ENCODE measurements at regions not wholly inside any gene's neighbourhood (a gene's known extent, or its start where the extent isn't known, plus 50 kb on each side); places are given as distances from the start of the nearest gene placed in this dataset.
"Not testable (repeated sequence)": the region's sequence is repeated elsewhere in the genome, so short reads cannot be mapped to it uniquely, and the experiment has no call there.

DNA sequence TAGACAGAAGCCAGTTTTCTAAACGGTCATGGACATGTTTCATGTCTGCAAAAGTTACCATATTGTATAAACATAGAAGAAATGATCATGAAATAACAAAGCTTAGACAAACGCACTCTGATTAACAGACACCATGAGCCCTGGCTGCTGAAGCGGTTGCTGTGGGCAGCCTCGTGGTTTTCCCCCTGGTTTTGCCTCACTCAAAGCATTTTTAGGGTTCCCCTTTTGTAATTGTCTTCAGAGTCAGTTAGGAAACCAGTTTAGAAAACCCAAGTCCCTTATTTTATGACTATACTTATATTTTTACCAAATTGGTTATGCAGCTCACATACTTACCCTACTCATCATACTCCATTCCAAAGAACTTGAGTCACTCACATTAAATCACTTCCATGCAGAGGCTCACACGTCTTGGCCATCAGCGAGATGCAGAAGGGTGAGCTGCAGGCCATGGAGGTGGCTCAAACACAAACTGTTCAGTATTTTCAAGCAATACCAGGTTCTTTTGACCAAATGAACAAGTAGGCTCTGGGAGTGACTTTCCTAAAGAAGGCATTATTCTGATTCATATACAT lies 105.6 kb upstream of the SALL3 start:
- DNase-seq (no peak), ATAC-seq (no peak)
- Mint-ChIP-seq H3K27ac (no peak overlapping the region), H3K4me3 (no peak overlapping the region), H3K4me1 (no peaks in the 10 kb centered on the region), H3K27me3 (peaks cover 42% of the 10 kb centered on the region), H3K36me3 (ENCODE audit: low read depth) (no peaks in the 10 kb centered on the region)
- no peaks in the 10 kb centered on the region for H3K9me3 ChIP-seq (ENCODE audit: control insufficient read depth, low read length, poor library complexity, severe bottlenecking)

DNA sequence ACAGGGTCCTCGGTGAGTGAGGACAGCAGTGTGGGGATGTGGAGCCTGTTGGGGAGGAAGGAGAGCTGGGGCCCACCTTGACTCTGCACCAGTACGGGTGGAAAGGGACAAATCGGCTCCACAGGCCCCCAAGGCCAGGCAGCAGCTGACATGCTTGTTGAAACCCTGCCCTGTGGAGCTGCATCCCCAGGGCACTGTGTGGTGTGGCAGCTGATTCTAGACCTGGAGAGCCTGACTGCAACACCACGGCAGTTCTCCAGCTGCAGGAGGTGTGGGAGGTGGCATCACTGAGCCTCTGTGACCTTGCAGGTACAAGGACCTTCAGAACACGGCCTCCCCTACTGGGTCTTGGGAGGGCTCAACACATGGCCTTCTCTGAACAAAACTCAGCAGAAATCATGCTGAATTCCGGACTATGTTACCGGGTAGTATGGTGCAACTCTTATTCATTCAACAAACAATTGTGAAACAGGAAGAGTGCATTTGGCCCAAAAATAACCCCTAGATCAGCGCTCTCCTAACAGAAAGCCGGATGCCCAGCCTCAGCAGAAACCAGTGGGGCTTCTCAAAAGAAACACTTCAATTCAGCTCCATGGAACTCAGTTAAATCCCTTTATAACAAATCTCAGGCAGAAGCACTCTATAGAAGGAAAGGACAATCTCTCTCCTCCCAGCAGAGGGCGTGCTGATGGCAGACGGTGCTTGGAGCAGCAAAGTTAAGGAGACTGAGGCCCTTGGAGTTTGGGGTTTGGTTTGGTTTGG lies 104.4 kb upstream of the SALL3 start:
- Mint-ChIP-seq H3K27me3 (peaks cover 43% of the 10 kb centered on the region), H3K36me3 (ENCODE audit: low read depth) (no peaks in the 10 kb centered on the region), H3K27ac (no peak overlapping the region), H3K4me1 (no peaks in the 10 kb centered on the region), H3K4me3 (no peak overlapping the region)
- no peak for ATAC-seq
- DNase-seq: no peak
- H3K9me3 ChIP-seq (ENCODE audit: control insufficient read depth, low read length, poor library complexity, severe bottlenecking): no peaks in the 10 kb centered on the region

- H3K27ac Mint-ChIP-seq: no peak overlapping the region
- H3K9me3 ChIP-seq (ENCODE audit: control insufficient read depth, low read length, poor library complexity, severe bottlenecking): no peaks in the 10 kb centered on the region
- no peak overlapping the region for H3K4me3 Mint-ChIP-seq
- no peak for DNase-seq
- peaks cover 43% of the 10 kb centered on the region for H3K27me3 Mint-ChIP-seq
- ATAC-seq: no peak
- H3K4me1 Mint-ChIP-seq: no peaks in the 10 kb centered on the region
- H3K36me3 Mint-ChIP-seq (ENCODE audit: low read depth): no peaks in the 10 kb centered on the region
Observed at GRCh38 chr18:78875778-78876650, 103.6 kb upstream of the SALL3 start.

- no peaks in the 10 kb centered on the region for H3K4me1 Mint-ChIP-seq
- H3K36me3 Mint-ChIP-seq (ENCODE audit: low read depth): no peaks in the 10 kb centered on the region
- ATAC-seq: no peak
Observed at GRCh38 chr18:78876868-78877267, 102.8 kb upstream of the SALL3 start.

DNA sequence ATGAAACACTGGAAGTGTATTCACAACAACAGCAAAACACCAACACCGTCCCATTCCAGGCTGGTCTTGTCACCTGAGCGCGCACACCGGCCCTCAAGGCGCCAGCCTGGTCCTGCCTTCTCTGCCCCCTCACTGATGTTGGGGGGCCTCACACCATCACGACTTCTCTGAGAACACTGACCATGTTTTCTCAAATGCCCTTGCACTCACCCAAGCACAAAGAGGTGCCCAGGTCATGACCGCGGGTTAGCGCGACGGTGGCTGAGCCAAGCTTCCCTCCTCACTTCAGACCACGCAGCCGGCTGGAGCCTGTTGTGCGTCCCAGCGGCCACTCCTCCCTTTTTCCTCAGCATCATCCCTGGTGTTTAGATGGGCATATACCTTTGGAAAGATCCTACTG lies 101.3 kb upstream of the SALL3 start:
- Mint-ChIP-seq H3K36me3 (ENCODE audit: low read depth) (no peaks in the 10 kb centered on the region), H3K4me1 (no peaks in the 10 kb centered on the region), H3K4me3 (no peak overlapping the region), H3K27ac (no peak overlapping the region), H3K27me3 (peaks cover 34% of the 10 kb centered on the region)
- H3K9me3 ChIP-seq (ENCODE audit: control insufficient read depth, low read length, poor library complexity, severe bottlenecking): no peaks in the 10 kb centered on the region
- no peak for DNase-seq
- ATAC-seq: no peak

More at GRCh38 chr18:78876868-78877267, 102.8 kb upstream of the SALL3 start:
- H3K9me3 ChIP-seq (ENCODE audit: control insufficient read depth, low read length, poor library complexity, severe bottlenecking): no peaks in the 10 kb centered on the region
- peaks cover 37% of the 10 kb centered on the region for H3K27me3 Mint-ChIP-seq
- no peak overlapping the region for H3K4me3 Mint-ChIP-seq
- no peak overlapping the region for H3K27ac Mint-ChIP-seq
- DNase-seq: no peak

DNA sequence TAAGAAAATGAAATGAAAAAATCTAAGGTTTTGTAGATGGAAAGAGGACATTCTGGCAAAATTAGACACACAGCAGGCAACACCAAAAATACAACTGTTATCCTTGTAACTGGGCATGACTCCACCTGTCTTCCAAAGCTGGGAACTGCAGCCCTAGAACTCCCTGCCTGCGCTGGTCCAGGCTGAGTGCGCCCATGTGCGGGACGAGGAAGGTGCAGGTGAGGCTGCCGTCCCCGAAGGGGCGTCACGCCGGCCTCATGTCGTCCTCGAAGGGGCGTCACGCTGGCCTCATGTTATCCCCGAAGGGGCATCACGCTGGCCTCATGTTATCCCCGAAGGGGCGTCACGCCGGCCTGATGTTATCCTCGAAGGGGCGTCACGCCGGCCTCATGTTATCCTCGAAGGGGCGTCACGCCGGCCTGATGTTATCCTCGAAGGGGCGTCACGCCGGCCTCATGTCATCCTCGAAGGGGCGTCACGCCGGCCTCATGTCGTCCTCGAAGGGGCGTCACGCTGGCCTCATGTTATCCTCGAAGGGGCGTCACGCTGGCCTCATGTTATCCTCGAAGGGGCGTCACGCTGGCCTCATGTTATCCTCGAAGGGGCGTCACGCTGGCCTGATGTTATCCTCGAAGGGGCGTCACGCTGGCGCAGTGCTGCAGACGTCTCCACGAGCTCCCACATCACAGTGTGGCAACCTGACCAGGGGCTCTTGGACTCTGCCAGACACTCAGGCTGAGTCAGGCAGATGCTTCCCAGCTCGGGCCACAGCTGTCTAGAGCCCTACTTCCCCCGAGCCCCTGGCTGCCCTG lies 100.3 kb upstream of the SALL3 start:
- not testable (repeated sequence) for H3K4me3 Mint-ChIP-seq; H3K36me3 Mint-ChIP-seq (ENCODE audit: low read depth); H3K4me1 Mint-ChIP-seq; DNase-seq; H3K9me3 ChIP-seq (ENCODE audit: control insufficient read depth, low read length, poor library complexity, severe bottlenecking); ATAC-seq; H3K27ac Mint-ChIP-seq
- H3K27me3 Mint-ChIP-seq: peaks cover 34% of the 10 kb centered on the region

- H3K4me3 Mint-ChIP-seq: no peak overlapping the region
- DNase-seq (no peak), ATAC-seq (no peak)
- no peaks in the 10 kb centered on the region for H3K9me3 ChIP-seq (ENCODE audit: control insufficient read depth, low read length, poor library complexity, severe bottlenecking)
- H3K27ac Mint-ChIP-seq: no peak overlapping the region
- H3K4me1 Mint-ChIP-seq: no peaks in the 10 kb centered on the region
- peaks cover 10% of the 10 kb centered on the region for H3K27me3 Mint-ChIP-seq
- no peaks in the 10 kb centered on the region for H3K36me3 Mint-ChIP-seq (ENCODE audit: low read depth)
Observed at GRCh38 chr18:78882585-78882984, 97.0 kb upstream of the SALL3 start.

- Mint-ChIP-seq H3K27me3 (peaks cover 6% of the 10 kb centered on the region), H3K27ac (no peak overlapping the region), H3K36me3 (ENCODE audit: low read depth) (no peaks in the 10 kb centered on the region), H3K4me3 (no peak overlapping the region), H3K4me1 (no peaks in the 10 kb centered on the region)
- DNase-seq (no peak), ATAC-seq (no peak)
- no peaks in the 10 kb centered on the region for H3K9me3 ChIP-seq (ENCODE audit: control insufficient read depth, low read length, poor library complexity, severe bottlenecking)
Observed at GRCh38 chr18:78883501-78883900, 96.1 kb upstream of the SALL3 start.

DNA sequence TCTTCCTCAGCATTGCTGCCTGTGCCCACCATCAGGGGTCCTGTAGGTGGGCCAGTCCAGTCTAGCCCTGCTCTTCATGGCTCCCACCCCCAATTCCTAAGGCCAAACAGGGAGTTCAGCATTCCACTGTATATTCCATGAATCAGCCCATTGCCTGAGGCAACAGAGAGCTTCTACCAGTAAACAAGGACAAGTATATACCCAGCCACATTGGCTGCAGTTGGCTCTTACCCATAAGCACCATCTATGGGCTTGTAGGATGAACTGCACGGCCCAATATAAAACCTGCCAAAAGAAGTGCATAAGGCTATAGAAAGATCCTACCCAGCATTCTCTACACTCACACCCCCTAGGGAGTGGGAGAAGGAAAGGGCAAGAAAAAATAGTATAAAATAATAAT lies 95.1 kb upstream of the SALL3 start:
- Mint-ChIP-seq H3K4me1 (no peaks in the 10 kb centered on the region), H3K27me3 (no peaks in the 10 kb centered on the region), H3K36me3 (ENCODE audit: low read depth) (no peaks in the 10 kb centered on the region), H3K4me3 (no peak overlapping the region), H3K27ac (no peak overlapping the region)
- no peaks in the 10 kb centered on the region for H3K9me3 ChIP-seq (ENCODE audit: control insufficient read depth, low read length, poor library complexity, severe bottlenecking)
- no peak for DNase-seq
- no peak for ATAC-seq

DNA sequence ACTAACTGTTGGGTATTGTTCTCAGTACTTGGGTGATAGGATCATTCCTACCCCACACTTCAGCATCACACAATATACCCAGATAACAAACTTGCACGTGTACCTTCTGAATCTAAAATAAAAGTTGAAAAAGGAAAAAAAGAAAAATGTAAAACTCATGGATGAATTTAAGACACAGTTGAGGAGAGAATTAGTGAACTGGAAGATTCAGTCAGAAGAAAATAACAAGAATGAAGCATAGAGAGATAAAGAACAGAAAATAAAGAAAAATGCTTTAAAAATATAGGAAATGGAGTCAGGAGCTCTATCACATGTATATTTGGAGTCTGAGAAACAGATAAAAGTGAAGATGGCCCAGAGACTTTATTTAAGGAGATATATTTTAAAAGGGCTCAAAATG lies 90.4 kb upstream of the SALL3 start:
- H3K9me3 ChIP-seq (ENCODE audit: control insufficient read depth, low read length, poor library complexity, severe bottlenecking): no peaks in the 10 kb centered on the region
- no peaks in the 10 kb centered on the region for H3K36me3 Mint-ChIP-seq (ENCODE audit: low read depth)
- no peak overlapping the region for H3K27ac Mint-ChIP-seq
- ATAC-seq (no peak), DNase-seq (no peak)
- H3K4me1 Mint-ChIP-seq: no peaks in the 10 kb centered on the region
- no peaks in the 10 kb centered on the region for H3K27me3 Mint-ChIP-seq
- no peak overlapping the region for H3K4me3 Mint-ChIP-seq

- Mint-ChIP-seq H3K36me3 (ENCODE audit: low read depth) (no peaks in the 10 kb centered on the region), H3K4me3 (no peak overlapping the region)
- no peak for ATAC-seq
Observed at GRCh38 chr18:78890388-78890787, 89.2 kb upstream of the SALL3 start.

GRCh38 chr18:78891185-78891762 lies 88.3 kb upstream of the SALL3 start:
- H3K4me1 Mint-ChIP-seq: no peaks in the 10 kb centered on the region
- H3K27ac Mint-ChIP-seq: no peak overlapping the region
- no peaks in the 10 kb centered on the region for H3K9me3 ChIP-seq (ENCODE audit: control insufficient read depth, low read length, poor library complexity, severe bottlenecking)
- DNase-seq (no peak), ATAC-seq (no peak)
- no peak overlapping the region for H3K4me3 Mint-ChIP-seq
- peaks cover 5% of the 10 kb centered on the region for H3K27me3 Mint-ChIP-seq
- H3K36me3 Mint-ChIP-seq (ENCODE audit: low read depth): no peaks in the 10 kb centered on the region

More at GRCh38 chr18:78890388-78890787, 89.2 kb upstream of the SALL3 start:
- no peak overlapping the region for H3K27ac Mint-ChIP-seq
- peaks cover 5% of the 10 kb centered on the region for H3K27me3 Mint-ChIP-seq
- DNase-seq: no peak
- H3K4me1 Mint-ChIP-seq: no peaks in the 10 kb centered on the region
- H3K9me3 ChIP-seq (ENCODE audit: control insufficient read depth, low read length, poor library complexity, severe bottlenecking): no peaks in the 10 kb centered on the region

Measured in T-helper 17 cell (primary cell).